Panc1 (cell line): ENCODE measurements at regions not wholly inside any gene's neighbourhood (a gene's known extent, or its start where the extent isn't known, plus 50 kb on each side); places are given as distances from the start of the nearest gene placed in this dataset.

Experiments used
- POLR2AphosphoS5 ChIP-seq: IDR thresholded peaks from 2 replicates; pipeline ENCODE4 v1.6.1; 2012; ENCODE audit warnings: mild to moderate bottlenecking, low read depth, low read length, moderate library complexity
- SIN3A ChIP-seq: IDR thresholded peaks from 2 replicates; pipeline ENCODE4 v1.6.1; 2012; ENCODE audit warnings: low read depth, mild to moderate bottlenecking, low read length, moderate library complexity, borderline replicate concordance; ENCODE audit not compliant: insufficient read depth
- TCF7L2 ChIP-seq: IDR thresholded peaks from 2 replicates; pipeline ENCODE4 v1.6.1; 2011; ENCODE audit warnings: mild to moderate bottlenecking, low read depth, low read length, inconsistent platforms
- TF ChIP-seq, protein P1 (sequence below): fragments of 450-650 bp; IDR thresholded peaks from 2 replicates; pipeline ENCODE4 v1.5.1; 2017; ENCODE audit warnings: mild to moderate bottlenecking
- TF ChIP-seq, protein P2 (sequence below), 2 experiments: IDR thresholded peaks; 2 replicates each; pipeline ENCODE4 v1.6.1; 2011 to 2012; ENCODE audit warnings: low read depth in 2 of 2, control low read depth in 1 of 2, low read length in 1 of 2, mild to moderate bottlenecking in 1 of 2, moderate library complexity in 1 of 2; ENCODE audit not compliant: insufficient read depth in 1 of 2

DNA sequence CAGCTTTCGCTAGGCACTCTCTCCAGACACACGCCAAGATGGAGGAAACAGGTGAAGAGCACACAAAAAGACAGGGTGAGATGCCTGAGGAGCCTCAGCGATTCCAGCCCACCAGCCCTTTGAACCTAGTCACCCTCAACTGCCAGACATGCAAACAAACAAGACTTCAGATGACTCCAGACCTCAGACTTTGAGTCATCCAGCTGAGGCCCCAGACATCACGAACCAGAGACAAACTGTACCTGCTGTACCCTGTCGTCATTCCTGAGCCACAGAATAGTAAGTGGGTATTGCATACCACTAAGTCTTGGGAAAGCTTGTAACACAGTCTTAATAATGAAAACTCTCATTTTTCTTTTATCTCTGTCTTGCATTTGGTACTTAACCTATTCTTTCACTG, 126.6 kb upstream of the LSM8 start:
- TF ChIP-seq, protein P1, sequence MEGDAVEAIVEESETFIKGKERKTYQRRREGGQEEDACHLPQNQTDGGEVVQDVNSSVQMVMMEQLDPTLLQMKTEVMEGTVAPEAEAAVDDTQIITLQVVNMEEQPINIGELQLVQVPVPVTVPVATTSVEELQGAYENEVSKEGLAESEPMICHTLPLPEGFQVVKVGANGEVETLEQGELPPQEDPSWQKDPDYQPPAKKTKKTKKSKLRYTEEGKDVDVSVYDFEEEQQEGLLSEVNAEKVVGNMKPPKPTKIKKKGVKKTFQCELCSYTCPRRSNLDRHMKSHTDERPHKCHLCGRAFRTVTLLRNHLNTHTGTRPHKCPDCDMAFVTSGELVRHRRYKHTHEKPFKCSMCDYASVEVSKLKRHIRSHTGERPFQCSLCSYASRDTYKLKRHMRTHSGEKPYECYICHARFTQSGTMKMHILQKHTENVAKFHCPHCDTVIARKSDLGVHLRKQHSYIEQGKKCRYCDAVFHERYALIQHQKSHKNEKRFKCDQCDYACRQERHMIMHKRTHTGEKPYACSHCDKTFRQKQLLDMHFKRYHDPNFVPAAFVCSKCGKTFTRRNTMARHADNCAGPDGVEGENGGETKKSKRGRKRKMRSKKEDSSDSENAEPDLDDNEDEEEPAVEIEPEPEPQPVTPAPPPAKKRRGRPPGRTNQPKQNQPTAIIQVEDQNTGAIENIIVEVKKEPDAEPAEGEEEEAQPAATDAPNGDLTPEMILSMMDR = no peak
- TF ChIP-seq, protein P2, sequence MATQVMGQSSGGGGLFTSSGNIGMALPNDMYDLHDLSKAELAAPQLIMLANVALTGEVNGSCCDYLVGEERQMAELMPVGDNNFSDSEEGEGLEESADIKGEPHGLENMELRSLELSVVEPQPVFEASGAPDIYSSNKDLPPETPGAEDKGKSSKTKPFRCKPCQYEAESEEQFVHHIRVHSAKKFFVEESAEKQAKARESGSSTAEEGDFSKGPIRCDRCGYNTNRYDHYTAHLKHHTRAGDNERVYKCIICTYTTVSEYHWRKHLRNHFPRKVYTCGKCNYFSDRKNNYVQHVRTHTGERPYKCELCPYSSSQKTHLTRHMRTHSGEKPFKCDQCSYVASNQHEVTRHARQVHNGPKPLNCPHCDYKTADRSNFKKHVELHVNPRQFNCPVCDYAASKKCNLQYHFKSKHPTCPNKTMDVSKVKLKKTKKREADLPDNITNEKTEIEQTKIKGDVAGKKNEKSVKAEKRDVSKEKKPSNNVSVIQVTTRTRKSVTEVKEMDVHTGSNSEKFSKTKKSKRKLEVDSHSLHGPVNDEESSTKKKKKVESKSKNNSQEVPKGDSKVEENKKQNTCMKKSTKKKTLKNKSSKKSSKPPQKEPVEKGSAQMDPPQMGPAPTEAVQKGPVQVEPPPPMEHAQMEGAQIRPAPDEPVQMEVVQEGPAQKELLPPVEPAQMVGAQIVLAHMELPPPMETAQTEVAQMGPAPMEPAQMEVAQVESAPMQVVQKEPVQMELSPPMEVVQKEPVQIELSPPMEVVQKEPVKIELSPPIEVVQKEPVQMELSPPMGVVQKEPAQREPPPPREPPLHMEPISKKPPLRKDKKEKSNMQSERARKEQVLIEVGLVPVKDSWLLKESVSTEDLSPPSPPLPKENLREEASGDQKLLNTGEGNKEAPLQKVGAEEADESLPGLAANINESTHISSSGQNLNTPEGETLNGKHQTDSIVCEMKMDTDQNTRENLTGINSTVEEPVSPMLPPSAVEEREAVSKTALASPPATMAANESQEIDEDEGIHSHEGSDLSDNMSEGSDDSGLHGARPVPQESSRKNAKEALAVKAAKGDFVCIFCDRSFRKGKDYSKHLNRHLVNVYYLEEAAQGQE (IDR thresholded peaks at IDR 0.05; ENCODE audit: insufficient read depth in 1 of 2, low read depth in 2 of 2, low read length in 1 of 2) = no peak
- no peak for TF ChIP-seq SIN3A
- no peak for TF ChIP-seq POLR2AphosphoS5
- TF ChIP-seq TCF7L2 = no peak
